IMR-90 (cell line): ENCODE measurements at regions not wholly inside any gene's neighbourhood (a gene's known extent, or its start where the extent isn't known, plus 50 kb on each side); places are given as distances from the start of the nearest gene placed in this dataset.

Source experiments
- ATAC-seq: fragments of 200-7000 bp; cut with Tn5 transposase; 2 replicates; pipeline ENCODE4 v1.9.1; 2020; ENCODE audit warnings: low read depth, mild to moderate bottlenecking, moderate library complexity
- BruUV-seq: library from RNA; stranded (reverse); fragments of 400-500 nt; replicated peaks from 2 replicates; lab custom pipeline; 2021; lab: Mats Ljungman, UMichigan
- CTCF ChIA-PET: fragments of 300-600 bp; formaldehyde crosslinking; extraction: SDS; loops from one replicate; lab custom pipeline; 2021; ENCODE audit warnings: antibody characterized with exemption; lab: Yijun Ruan, JAX
- POLR2A ChIA-PET: fragments of 300-600 bp; sonication (Branson Sonifier 250); formaldehyde crosslinking; loops from one replicate; lab custom pipeline; 2022; ENCODE audit warnings: antibody characterized with exemption; ENCODE audit not compliant: unreplicated experiment; lab: Charles Lee
- DNase-seq: peaks from one replicate; pipeline ENCODE4 v3.0.0; 2013
- H2AFZ ChIP-seq: replicated peaks from 2 replicates; pipeline ENCODE3; 2013; ENCODE audit warnings: low read length, mild to moderate bottlenecking; ENCODE audit not compliant: poor library complexity
- H2AK5ac ChIP-seq: 2 replicates; pipeline ENCODE4 v1.6.1; 2013; ENCODE audit warnings: low read depth, low read length, inconsistent platforms
- H2AK9ac ChIP-seq: replicated peaks from 2 replicates; pipeline ENCODE3; 2013; ENCODE audit warnings: mild to moderate bottlenecking, low read depth, low read length, moderate library complexity; ENCODE audit not compliant: poor library complexity
- H2BK120ac ChIP-seq: 2 replicates; pipeline ENCODE4 v1.6.1; 2013; ENCODE audit warnings: low read depth, low read length, inconsistent platforms
- H2BK15ac ChIP-seq: 3 replicates; pipeline ENCODE4 v1.6.1; 2013; ENCODE audit warnings: low read depth, low read length, inconsistent platforms
- H2BK20ac ChIP-seq: 2 replicates; pipeline ENCODE4 v1.6.1; 2013; ENCODE audit warnings: low read depth, mild to moderate bottlenecking, inconsistent platforms, low read length, moderate library complexity
- H2BK5ac ChIP-seq: 2 replicates; pipeline ENCODE4 v1.6.1; 2013; ENCODE audit warnings: mild to moderate bottlenecking, low read depth, low read length, inconsistent platforms; ENCODE audit not compliant: poor library complexity, severe bottlenecking
- H3K14ac ChIP-seq: replicated peaks from 2 replicates; pipeline ENCODE4 v1.6.1; 2013; ENCODE audit warnings: low read depth, low read length, inconsistent platforms
- H3K18ac ChIP-seq: 2 replicates; pipeline ENCODE4 v1.6.1; 2013; ENCODE audit warnings: low read depth, low read length, control low read depth
- H3K23ac ChIP-seq: 2 replicates; pipeline ENCODE4 v1.6.1; 2013; ENCODE audit warnings: low read depth, low read length, inconsistent platforms
- H3K27ac ChIP-seq: 2 replicates; pipeline ENCODE4 v1.5.1; 2013; ENCODE audit warnings: mild to moderate bottlenecking, control low read depth, low read length; ENCODE audit not compliant: insufficient read depth
- H3K27me3 ChIP-seq: 2 replicates; pipeline ENCODE4 v1.6.1; 2013; ENCODE audit warnings: low read length; ENCODE audit not compliant: control insufficient read depth, insufficient read depth
- H3K36me3 ChIP-seq: 2 replicates; pipeline ENCODE4 v1.6.1; 2013; ENCODE audit warnings: low read length, mixed read lengths; ENCODE audit not compliant: control insufficient read depth, insufficient read depth
- H3K4ac ChIP-seq: 2 replicates; pipeline ENCODE4 v1.6.1; 2013; ENCODE audit warnings: low read depth, low read length, inconsistent platforms
- H3K4me1 ChIP-seq: 2 replicates; pipeline ENCODE4 v1.6.1; 2013; ENCODE audit warnings: low read length, mixed read lengths; ENCODE audit not compliant: control insufficient read depth, insufficient read depth
- H3K4me2 ChIP-seq: 2 replicates; pipeline ENCODE4 v1.6.1; 2013; ENCODE audit warnings: low read depth, mild to moderate bottlenecking, control low read depth, low read length, moderate library complexity
- H3K4me3 ChIP-seq: 2 replicates; pipeline ENCODE4 v1.5.1; 2013; ENCODE audit warnings: low read depth, mild to moderate bottlenecking, control low read depth, low read length, moderate library complexity; ENCODE audit not compliant: insufficient read depth
- H3K56ac ChIP-seq: 2 replicates; pipeline ENCODE4 v1.6.1; 2013; ENCODE audit warnings: low read length, inconsistent platforms; ENCODE audit not compliant: insufficient read depth; ENCODE audit errors: extremely low read depth
- H3K79me1 ChIP-seq, 2 experiments: 2 replicates each; pipeline ENCODE4 v1.6.1; 2013; ENCODE audit warnings: low read length in 2 of 2, inconsistent platforms in 1 of 2, low read depth in 1 of 2
- H3K9ac ChIP-seq: 2 replicates; pipeline ENCODE4 v1.6.1; 2013; ENCODE audit warnings: low read depth, low read length, control low read depth
- H3K9me1 ChIP-seq: 2 replicates; pipeline ENCODE4 v1.6.1; 2013; ENCODE audit warnings: low read length, inconsistent platforms; ENCODE audit not compliant: insufficient read depth
- H3K9me3 ChIP-seq: 2 replicates; pipeline ENCODE4 v1.6.1; 2013; ENCODE audit warnings: low read length; ENCODE audit not compliant: control insufficient read depth, insufficient read depth
- H4K20me1 ChIP-seq: 2 replicates; pipeline ENCODE4 v1.6.1; 2013; ENCODE audit warnings: low read length, inconsistent platforms; ENCODE audit not compliant: insufficient read depth
- H4K5ac ChIP-seq: 2 replicates; pipeline ENCODE4 v1.6.1; 2013; ENCODE audit warnings: mild to moderate bottlenecking, low read depth, low read length, control low read depth
- H4K8ac ChIP-seq, 2 experiments: 2 replicates each; pipeline ENCODE4 v1.6.1; 2013; ENCODE audit warnings: low read depth in 2 of 2, low read length in 2 of 2, control low read depth in 1 of 2, inconsistent platforms in 1 of 2
- H4K91ac ChIP-seq: 2 replicates; pipeline ENCODE4 v1.6.1; 2013; ENCODE audit warnings: low read depth, low read length, inconsistent platforms; ENCODE audit not compliant: insufficient read depth
- CEBPB ChIP-seq: IDR thresholded peaks from 2 replicates; pipeline ENCODE4 v1.6.1; 2012; ENCODE audit warnings: low read depth, low read length, improper control_type of control experiment
- FOS ChIP-seq: fragments of 150-350 bp; IDR thresholded peaks from 2 replicates; pipeline ENCODE4 v1.6.1; 2016; ENCODE audit warnings: low read depth, low read length
- MAZ ChIP-seq: IDR thresholded peaks from 2 replicates; pipeline ENCODE4 v1.6.1; 2012; ENCODE audit warnings: low read depth, mild to moderate bottlenecking, low read length, improper control_type of control experiment, moderate library complexity, borderline replicate concordance
- MXI1 ChIP-seq: IDR thresholded peaks from 2 replicates; pipeline ENCODE4 v1.6.1; 2012; ENCODE audit warnings: low read depth, mild to moderate bottlenecking, low read length, moderate library complexity, borderline replicate concordance
- NFE2L2 ChIP-seq: fragments of 150-350 bp; IDR thresholded peaks from 2 replicates; pipeline ENCODE4 v1.6.1; 2016; ENCODE audit warnings: low read depth, mild to moderate bottlenecking, low read length
- RAD21 ChIP-seq: IDR thresholded peaks from 2 replicates; pipeline ENCODE4 v1.6.1; 2012; ENCODE audit warnings: low read length, improper control_type of control experiment
- SMC3 ChIP-seq: fragments of 150-350 bp; IDR thresholded peaks from 2 replicates; pipeline ENCODE4 v1.6.1; 2016; ENCODE audit warnings: low read depth, mild to moderate bottlenecking, antibody characterized with exemption, low read length, moderate library complexity
- WGBS, 2 experiments: methylation state at CpG; one replicate each; pipeline versions ENCODE4 v1.1.5 to v1.1.7; 2013; ENCODE audit warnings: missing lambda C conversion rate in 2 of 2; ENCODE audit not compliant: insufficient read length in 1 of 2; ENCODE audit errors: extremely low coverage in 2 of 2; 5-methylcytosine and 5-hydroxymethylcytosine counted together
- dilution Hi-C: fragments of 300-500 bp; cut with HindIII; formaldehyde crosslinking; loops from one replicate; pipeline ENCODE4 v1.14.3; 2018; ENCODE audit warnings: low sequenced_read_pairs; ENCODE audit not compliant: unreplicated experiment
- in situ Hi-C: fragments of 300-500 bp; cut with MboI; formaldehyde crosslinking; loops from 3 replicates; pipeline ENCODE4 v1.14.3; 2019; ENCODE audit warnings: low sequenced_read_pairs, inconsistent platforms, mixed read lengths
- intact Hi-C: fragments of 100-400 bp; cut with micrococcal nuclease; formaldehyde crosslinking; loops from 2 replicates; pipeline ENCODE4 v1.10.0; 2022
- TF ChIP-seq, protein P1 (sequence below): conservative IDR thresholded peaks from 2 replicates; pipeline ENCODE4 v1.5.1; 2012; ENCODE audit warnings: mild to moderate bottlenecking, low read depth, low read length, improper control_type of control experiment

DNA sequence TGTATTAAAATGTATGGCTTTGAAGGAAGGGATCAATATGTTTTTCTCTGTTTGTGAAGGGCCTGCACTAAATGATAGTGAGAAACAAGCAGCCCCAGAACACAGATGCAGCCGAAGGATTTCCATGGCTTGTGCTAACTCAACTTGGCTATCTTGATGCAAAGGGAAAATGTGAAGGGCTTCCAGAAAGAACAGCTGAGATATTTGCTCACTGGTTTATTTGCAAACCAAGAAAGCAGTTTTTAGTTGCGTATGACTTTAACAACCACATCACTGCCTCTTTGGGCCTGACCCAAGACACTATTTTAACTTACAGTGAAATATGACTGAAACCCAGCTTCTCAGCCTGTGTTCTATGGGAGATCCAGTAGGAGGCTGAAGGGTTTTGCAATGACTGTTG, 369.9 kb downstream of the SETD4 start:
- no peak overlapping the region for H4K5ac ChIP-seq
- H2BK20ac ChIP-seq: no peak overlapping the region
- H2AFZ ChIP-seq: no peak overlapping the region
- H2BK5ac ChIP-seq: no peak overlapping the region
- H3K4me2 ChIP-seq: no peak overlapping the region
- peaks cover 4% of the 10 kb centered on the region for H3K27me3 ChIP-seq
- H3K9ac ChIP-seq: no peak overlapping the region
- no peaks in the 10 kb centered on the region for H4K20me1 ChIP-seq
- no peak overlapping the region for H4K8ac ChIP-seq
- dilution Hi-C loops: no loop called here
- no peak overlapping the region for H2AK9ac ChIP-seq
- in situ Hi-C loops: no loop called here
- no peak overlapping the region for H3K4me3 ChIP-seq
- intact Hi-C loops: no loop called here
- POLR2A ChIA-PET: no interaction called here
- WGBS, 2 experiments: no CpG with 5 or more reads among the region's 2 CpGs
- no peak for ATAC-seq
- no TSS peak for BruUV-seq
- no peak overlapping the region for H3K23ac ChIP-seq
- CTCF ChIA-PET: no interaction called here
- no peak overlapping the region for H3K14ac ChIP-seq
- no peak overlapping the region for H3K56ac ChIP-seq
- H3K79me1 ChIP-seq: no peaks in the 10 kb centered on the region
- no peak for DNase-seq
- no peak overlapping the region for H3K4ac ChIP-seq
- no peak overlapping the region for H3K18ac ChIP-seq
- H3K9me3 ChIP-seq: no peaks in the 10 kb centered on the region
- TF ChIP-seq, protein P1, sequence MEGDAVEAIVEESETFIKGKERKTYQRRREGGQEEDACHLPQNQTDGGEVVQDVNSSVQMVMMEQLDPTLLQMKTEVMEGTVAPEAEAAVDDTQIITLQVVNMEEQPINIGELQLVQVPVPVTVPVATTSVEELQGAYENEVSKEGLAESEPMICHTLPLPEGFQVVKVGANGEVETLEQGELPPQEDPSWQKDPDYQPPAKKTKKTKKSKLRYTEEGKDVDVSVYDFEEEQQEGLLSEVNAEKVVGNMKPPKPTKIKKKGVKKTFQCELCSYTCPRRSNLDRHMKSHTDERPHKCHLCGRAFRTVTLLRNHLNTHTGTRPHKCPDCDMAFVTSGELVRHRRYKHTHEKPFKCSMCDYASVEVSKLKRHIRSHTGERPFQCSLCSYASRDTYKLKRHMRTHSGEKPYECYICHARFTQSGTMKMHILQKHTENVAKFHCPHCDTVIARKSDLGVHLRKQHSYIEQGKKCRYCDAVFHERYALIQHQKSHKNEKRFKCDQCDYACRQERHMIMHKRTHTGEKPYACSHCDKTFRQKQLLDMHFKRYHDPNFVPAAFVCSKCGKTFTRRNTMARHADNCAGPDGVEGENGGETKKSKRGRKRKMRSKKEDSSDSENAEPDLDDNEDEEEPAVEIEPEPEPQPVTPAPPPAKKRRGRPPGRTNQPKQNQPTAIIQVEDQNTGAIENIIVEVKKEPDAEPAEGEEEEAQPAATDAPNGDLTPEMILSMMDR: no peak
- TF ChIP-seq RAD21 (no peak), SMC3 (no peak), CEBPB (no peak), FOS (no peak), MAZ (no peak), NFE2L2 (no peak), MXI1 (no peak)
- no peak overlapping the region for H2AK5ac ChIP-seq
- no peak overlapping the region for H3K27ac ChIP-seq
- no peak overlapping the region for H4K91ac ChIP-seq
- H2BK15ac ChIP-seq: no peak overlapping the region
- H3K9me1 ChIP-seq: 0 out of 2 replicates have a peak, but pooled peaks cover 2% of the 10 kb centered on the region
- H3K36me3 ChIP-seq: no peaks in the 10 kb centered on the region
- no peak overlapping the region for H2BK120ac ChIP-seq
- H3K4me1 ChIP-seq: peaks cover 2% of the 10 kb centered on the region; the same call in 1 of the 2 replicates
